Erythroblast (primary cell): ENCODE measurements at regions not wholly inside any gene's neighbourhood (a gene's known extent, or its start where the extent isn't known, plus 50 kb on each side); places are given as distances from the start of the nearest gene placed in this dataset.

Source experiments
- DNase-seq, 2 experiments: peaks; one replicate each; lab custom pipeline; 2025; lab: John Stamatoyannopoulos, UW
- GATA1 ChIP-seq: IDR thresholded peaks from 2 replicates; pipeline ENCODE4 v1.6.1; 2011; ENCODE audit warnings: low read depth, mild to moderate bottlenecking, control low read depth, low read length, moderate library complexity
- POLR2A ChIP-seq: IDR thresholded peaks from 2 replicates; pipeline ENCODE4 v1.6.1; 2011; ENCODE audit warnings: mild to moderate bottlenecking, low read length

DNA sequence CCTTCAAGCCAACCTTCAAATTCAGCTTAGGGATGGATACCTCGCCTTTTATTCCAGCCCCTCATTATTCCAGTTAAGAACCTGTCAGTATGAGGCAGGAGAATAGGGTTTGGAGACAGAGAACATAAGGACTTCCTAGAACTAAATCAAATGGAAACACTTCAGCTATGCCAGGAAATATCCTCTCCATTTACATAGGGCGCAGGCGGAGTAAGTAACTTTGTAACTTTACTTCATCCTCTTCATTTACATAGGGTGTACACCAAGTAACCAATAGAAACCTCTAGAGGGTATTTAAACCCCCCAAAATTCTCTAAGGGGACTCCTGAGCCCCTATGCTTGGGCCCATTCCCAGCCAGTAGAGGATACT lies 75.4 kb upstream of the ATF3 start:
- no peak for DNase-seq
- TF ChIP-seq GATA1 (no peak), POLR2A (no peak)

DNA sequence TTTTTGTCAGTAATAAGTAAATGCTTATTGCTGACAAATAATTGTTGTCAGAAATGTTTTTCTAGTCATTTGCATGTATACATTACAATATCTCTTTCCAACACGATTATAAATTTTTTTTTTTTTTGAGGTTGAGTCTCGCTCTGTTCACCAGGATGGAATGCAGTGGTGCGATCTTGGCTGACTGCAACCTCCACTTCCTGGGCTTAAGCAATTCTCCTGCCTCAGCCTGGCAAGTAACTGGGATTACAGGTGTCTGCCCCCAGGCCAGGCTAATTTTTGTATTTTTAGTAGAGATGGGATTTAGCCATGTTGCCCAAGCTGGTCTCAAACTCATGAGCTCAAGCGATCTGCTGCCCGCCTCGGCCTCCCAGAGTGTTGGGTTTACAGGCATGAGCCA lies 72.0 kb upstream of the ATF3 start:
- no peak for DNase-seq
- TF ChIP-seq GATA1, result no peak
- TF ChIP-seq POLR2A, result no peak

DNA sequence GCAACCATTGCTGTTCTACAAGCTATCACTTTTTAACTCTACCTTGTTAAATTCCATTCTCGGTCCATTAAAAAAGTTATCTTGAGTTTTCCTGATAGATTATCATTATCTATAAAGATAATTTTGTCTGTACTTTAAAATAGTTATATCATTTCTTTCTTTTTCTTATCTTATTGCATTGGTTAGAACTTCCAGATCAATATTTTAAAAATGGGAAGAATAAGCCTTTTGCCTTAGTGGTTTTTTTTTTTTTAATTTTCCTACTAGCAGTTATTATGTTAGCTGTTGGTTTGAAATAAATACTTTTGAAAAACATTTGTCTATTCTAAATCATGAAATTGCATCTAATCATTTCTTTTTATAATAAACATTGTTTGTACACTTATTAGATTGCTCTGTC lies 71.0 kb upstream of the ATF3 start:
- DNase-seq, result no peak
- no peak for TF ChIP-seq GATA1
- no peak for TF ChIP-seq POLR2A

DNA sequence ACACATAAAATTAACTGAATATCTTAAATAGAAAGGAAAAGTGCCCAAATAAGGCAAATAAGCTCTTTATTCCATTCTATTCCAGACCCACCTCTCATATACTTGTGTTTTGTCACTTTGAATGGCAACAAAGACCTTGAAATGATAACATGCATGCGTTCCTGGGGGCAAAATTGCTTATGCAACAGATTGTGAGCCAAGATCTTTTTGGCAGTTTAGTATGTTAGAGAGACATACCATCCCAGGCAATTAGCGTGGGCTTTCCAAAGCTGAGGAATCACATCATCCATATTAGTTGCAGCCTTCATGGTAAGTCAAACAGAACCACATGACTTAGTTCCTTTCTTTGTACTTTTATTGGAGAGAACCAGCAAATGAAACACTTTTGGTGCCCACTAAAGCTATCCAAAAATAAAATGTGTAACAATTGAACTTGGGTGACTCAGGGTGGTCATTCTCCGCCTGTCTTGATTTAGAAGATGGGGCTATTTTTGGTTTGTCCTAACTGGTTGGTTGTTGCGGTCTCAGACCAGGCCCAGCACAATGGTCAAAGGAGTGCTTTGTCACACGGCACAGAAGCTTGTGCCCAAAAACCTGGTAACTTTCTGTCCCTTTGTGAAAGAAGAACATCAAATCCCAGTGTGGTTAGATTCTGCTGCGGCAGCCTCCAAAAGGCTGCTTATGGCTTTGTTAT lies 68.7 kb upstream of the ATF3 start:
- no peak for DNase-seq
- TF ChIP-seq GATA1, result no peak
- no peak for TF ChIP-seq POLR2A

GRCh38 chr1:212542761-212543187 lies 65.8 kb upstream of the ATF3 start:
- no peak for DNase-seq
- TF ChIP-seq GATA1 (no peak), POLR2A (no peak)

DNA sequence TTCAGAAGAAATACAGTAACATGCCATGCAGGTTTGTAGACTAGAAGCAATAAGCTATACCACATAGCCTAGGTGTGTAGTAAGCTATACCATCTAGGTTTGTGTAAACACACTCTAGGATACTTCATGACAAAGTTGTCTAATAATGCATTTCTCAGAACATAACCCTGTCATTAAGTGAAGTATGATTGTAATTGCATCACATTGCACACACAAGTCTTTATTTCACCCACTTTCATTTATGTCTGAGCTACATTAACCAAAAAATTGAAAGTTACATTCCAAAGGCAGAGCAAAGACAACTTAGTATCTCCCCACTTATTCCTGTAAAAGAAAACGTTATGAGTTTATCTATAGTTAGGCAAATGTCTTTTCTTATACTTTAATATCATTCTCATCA lies 64.5 kb upstream of the ATF3 start:
- TF ChIP-seq GATA1 (no peak), POLR2A (no peak)
- DNase-seq, result no peak

DNA sequence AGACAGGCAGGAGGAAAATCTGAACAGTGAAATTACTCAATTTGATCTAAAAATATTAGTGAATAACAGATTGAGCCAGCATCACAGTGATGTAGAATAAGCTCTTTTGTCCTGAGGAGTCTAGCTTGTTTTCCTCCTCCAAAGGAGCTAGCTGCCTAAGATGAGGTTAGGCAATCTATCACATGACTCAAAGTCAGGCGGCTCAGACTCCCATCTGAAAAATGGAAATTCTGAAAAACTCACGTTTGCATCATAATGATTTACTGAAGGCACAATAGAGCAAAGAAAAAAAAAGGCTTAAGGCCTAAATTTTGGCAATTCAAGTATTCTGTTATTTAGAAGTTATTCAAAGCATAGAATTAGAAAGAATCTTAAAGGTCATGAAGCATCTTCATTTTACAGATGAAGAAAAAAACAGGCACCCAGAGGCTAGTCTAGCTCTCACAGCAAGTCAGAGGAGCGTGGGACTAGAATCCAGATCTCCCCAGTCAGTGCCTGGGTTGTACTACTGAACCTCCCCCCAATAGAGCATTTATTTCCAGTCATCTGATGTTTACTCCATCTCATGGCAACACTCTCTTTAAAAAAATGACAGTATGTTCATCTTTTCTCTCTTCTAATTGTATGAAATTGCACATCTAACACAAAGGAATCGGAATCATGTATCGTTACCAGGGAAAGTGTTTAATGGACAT lies 62.5 kb upstream of the ATF3 start:
- no peak for DNase-seq
- TF ChIP-seq GATA1 (no peak), POLR2A (no peak)

DNA sequence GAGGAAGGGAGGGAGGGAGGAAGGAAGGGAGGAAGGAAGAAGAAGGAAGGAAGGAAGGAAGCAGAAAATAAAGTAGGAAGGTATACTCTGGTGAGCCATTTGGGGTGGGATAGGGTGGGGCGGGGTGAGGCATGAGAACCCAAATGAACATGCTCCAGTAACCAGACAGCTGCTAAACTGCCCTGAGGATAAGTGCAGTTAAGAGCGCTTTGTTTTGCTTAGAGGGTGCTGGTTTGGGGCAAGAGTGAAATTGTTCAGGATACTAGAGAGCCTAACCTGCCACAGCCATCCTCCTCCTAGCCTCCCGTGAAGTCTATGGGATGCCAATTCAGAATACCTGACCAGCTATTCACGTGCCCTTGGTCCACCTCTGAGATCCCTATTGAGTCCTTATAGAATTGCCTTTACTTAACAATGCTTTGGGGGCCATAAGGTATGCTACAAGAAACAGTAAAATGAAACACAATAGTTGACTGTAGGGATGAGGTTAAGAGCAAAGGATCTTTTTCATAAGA lies 59.0 kb upstream of the ATF3 start:
- no peak for TF ChIP-seq GATA1
- TF ChIP-seq POLR2A, result no peak
- no peak for DNase-seq

GRCh38 chr1:212551929-212552328 lies 56.6 kb upstream of the ATF3 start:
- TF ChIP-seq GATA1, result no peak
- no peak for TF ChIP-seq POLR2A
- no peak for DNase-seq

- DNase-seq, result no peak
Measured at GRCh38 chr1:212553676-212554075, 54.9 kb upstream of the ATF3 start.

GRCh38 chr1:212554401-212554800 lies 54.2 kb upstream of the ATF3 start:
- TF ChIP-seq GATA1 (no peak), POLR2A (no peak)

More at GRCh38 chr1:212553676-212554075, 54.9 kb upstream of the ATF3 start:
- TF ChIP-seq POLR2A (no peak), GATA1 (no peak)

DNA sequence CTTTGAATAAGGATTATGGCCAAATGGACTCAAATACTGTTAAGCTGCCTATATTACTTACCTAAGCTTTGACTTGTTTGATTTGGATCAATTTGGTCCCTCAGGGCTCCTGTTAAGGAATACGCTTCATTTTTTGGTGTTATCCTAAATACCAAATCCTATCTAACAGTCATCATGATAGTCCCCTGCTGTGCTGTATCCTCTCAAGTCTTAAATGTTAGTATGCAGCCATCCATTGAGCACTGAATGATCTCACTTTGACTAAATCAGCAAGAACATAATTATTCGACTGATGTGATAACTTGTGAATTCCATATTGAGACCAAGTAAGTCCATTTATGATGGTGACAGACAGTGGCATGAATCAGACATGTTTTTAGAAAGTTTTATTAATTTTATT lies 53.1 kb upstream of the ATF3 start:
- no peak for TF ChIP-seq GATA1
- no peak for TF ChIP-seq POLR2A
- no peak for DNase-seq

More at GRCh38 chr1:212554401-212554800, 54.2 kb upstream of the ATF3 start:
- no peak for DNase-seq

GRCh38 chr1:212556822-212557549 lies 51.6 kb upstream of the ATF3 start:
- TF ChIP-seq POLR2A (no peak), GATA1 (no peak)
- no peak for DNase-seq
